SK-N-SH (cell line): ENCODE measurements at regions not wholly inside any gene's neighbourhood (a gene's known extent, or its start where the extent isn't known, plus 50 kb on each side); places are given as distances from the start of the nearest gene placed in this dataset.

Experiments used
- EP300 ChIP-seq, 2 experiments: IDR thresholded peaks; 2 replicates each; pipeline versions ENCODE4 v1.4.0 to v1.6.1; 2012; ENCODE audit warnings: borderline replicate concordance in 1 of 2, low read depth in 1 of 2, low read length in 1 of 2
- JUND ChIP-seq: IDR thresholded peaks from 2 replicates; pipeline ENCODE4 v1.4.0; 2012
- YY1 ChIP-seq: IDR thresholded peaks from 2 replicates; pipeline ENCODE4 v1.4.0; 2012; ENCODE audit warnings: low read depth, mild to moderate bottlenecking
- TF ChIP-seq, protein P1 (sequence below): IDR thresholded peaks from 2 replicates; pipeline ENCODE4 v1.4.0; 2012; ENCODE audit warnings: low read depth
- TF ChIP-seq, protein P2 (sequence below): fragments of 200-600 bp; sonication (generic); IDR thresholded peaks from 2 replicates; pipeline ENCODE4 v1.6.1; 2017; ENCODE audit warnings: antibody characterized with exemption, mild to moderate bottlenecking, moderate library complexity

DNA sequence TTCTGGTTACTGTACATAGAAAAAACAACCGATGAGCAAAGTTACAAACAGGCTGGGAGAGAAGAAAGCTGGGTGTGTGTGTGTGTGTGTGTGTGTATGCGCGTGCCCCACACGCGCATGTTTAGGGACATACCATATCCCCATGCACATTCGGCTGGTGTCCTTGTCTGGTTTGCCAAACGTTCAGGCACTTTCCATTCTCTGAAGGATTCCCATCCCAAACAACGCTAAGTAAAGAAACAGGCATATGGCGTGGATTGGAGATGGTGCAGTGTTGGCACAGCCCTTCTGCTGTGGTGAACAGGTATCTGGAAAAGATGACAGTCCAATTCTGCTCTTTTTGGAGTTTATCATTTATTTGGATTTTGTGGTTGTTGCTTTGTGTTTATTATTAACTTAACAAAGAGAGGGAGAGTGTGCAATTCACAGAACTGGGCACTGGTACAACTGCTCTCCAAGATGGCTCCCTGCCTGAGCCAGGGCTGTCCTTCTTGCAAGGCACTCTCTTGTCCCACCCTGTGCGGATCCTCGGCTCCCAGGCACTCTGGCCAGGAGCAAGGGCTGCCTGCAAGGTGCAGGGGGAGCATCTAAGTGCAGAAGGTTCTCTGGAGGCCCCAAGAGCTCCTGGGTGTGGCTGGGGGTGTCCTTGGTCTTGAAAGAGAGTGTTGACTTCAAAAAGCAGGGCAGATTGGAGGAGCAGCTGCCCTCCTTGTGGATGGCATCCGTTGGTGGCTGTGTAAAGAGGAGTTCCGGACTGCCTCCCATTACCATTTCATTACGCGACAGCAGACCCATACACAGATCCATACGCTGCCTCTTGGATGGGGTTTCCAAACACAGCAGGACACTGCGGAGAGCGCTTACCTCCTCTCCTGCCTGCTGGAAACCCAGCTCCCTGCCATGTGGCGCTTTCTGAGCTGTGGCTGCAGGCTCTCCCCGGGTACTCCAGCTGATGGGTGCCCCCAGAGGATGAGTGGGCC is 263.1 kb downstream of the ZNF536 start:
- TF ChIP-seq EP300 (IDR thresholded peaks at IDR 0.05; ENCODE audit: borderline replicate concordance in 1 of 2, low read depth in 1 of 2, low read length in 1 of 2) (no peak), YY1 (no peak), JUND (no peak)
- TF ChIP-seq, protein P1, sequence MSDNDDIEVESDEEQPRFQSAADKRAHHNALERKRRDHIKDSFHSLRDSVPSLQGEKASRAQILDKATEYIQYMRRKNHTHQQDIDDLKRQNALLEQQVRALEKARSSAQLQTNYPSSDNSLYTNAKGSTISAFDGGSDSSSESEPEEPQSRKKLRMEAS = no peak
- TF ChIP-seq, protein P2, sequence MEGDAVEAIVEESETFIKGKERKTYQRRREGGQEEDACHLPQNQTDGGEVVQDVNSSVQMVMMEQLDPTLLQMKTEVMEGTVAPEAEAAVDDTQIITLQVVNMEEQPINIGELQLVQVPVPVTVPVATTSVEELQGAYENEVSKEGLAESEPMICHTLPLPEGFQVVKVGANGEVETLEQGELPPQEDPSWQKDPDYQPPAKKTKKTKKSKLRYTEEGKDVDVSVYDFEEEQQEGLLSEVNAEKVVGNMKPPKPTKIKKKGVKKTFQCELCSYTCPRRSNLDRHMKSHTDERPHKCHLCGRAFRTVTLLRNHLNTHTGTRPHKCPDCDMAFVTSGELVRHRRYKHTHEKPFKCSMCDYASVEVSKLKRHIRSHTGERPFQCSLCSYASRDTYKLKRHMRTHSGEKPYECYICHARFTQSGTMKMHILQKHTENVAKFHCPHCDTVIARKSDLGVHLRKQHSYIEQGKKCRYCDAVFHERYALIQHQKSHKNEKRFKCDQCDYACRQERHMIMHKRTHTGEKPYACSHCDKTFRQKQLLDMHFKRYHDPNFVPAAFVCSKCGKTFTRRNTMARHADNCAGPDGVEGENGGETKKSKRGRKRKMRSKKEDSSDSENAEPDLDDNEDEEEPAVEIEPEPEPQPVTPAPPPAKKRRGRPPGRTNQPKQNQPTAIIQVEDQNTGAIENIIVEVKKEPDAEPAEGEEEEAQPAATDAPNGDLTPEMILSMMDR = no peak
